ENCODE measurements at regions not wholly inside any gene's neighbourhood (a gene's known extent, or its start where the extent isn't known, plus 50 kb on each side); places are given as distances from the start of the nearest gene placed in this dataset.

- no peak for TF ChIP-seq POLR2A (IDR thresholded peaks at IDR 0.05)
- TF ChIP-seq, protein P1, sequence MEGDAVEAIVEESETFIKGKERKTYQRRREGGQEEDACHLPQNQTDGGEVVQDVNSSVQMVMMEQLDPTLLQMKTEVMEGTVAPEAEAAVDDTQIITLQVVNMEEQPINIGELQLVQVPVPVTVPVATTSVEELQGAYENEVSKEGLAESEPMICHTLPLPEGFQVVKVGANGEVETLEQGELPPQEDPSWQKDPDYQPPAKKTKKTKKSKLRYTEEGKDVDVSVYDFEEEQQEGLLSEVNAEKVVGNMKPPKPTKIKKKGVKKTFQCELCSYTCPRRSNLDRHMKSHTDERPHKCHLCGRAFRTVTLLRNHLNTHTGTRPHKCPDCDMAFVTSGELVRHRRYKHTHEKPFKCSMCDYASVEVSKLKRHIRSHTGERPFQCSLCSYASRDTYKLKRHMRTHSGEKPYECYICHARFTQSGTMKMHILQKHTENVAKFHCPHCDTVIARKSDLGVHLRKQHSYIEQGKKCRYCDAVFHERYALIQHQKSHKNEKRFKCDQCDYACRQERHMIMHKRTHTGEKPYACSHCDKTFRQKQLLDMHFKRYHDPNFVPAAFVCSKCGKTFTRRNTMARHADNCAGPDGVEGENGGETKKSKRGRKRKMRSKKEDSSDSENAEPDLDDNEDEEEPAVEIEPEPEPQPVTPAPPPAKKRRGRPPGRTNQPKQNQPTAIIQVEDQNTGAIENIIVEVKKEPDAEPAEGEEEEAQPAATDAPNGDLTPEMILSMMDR (IDR thresholded peaks at IDR 0.05) = no peak
Measured at GRCh38 chrX:118198577-118198976, 82.0 kb upstream of the KLHL13 start.
